PC-3 (cell line): ENCODE measurements at regions not wholly inside any gene's neighbourhood (a gene's known extent, or its start where the extent isn't known, plus 50 kb on each side); places are given as distances from the start of the nearest gene placed in this dataset.

Experiments used
- EZH2 ChIP-seq: fragments of 300-600 bp; sonication (generic); IDR thresholded peaks from one replicate; pipeline ENCODE4 v1.6.1; 2017; ENCODE audit warnings: antibody characterized with exemption, mild to moderate bottlenecking, low read length; ENCODE audit not compliant: unreplicated experiment
- EZH2phosphoT487 ChIP-seq: fragments of 300-600 bp; sonication (generic); IDR thresholded peaks from 2 replicates; pipeline ENCODE4 v1.6.1; 2018; ENCODE audit warnings: mild to moderate bottlenecking, antibody characterized with exemption, low read length, borderline replicate concordance
- TF ChIP-seq, protein P1 (sequence below): fragments of 300-600 bp; sonication (generic); conservative IDR thresholded peaks from 2 replicates; pipeline ENCODE4 v1.5.1; 2017; ENCODE audit warnings: antibody characterized with exemption, low read depth, mild to moderate bottlenecking, low read length

DNA sequence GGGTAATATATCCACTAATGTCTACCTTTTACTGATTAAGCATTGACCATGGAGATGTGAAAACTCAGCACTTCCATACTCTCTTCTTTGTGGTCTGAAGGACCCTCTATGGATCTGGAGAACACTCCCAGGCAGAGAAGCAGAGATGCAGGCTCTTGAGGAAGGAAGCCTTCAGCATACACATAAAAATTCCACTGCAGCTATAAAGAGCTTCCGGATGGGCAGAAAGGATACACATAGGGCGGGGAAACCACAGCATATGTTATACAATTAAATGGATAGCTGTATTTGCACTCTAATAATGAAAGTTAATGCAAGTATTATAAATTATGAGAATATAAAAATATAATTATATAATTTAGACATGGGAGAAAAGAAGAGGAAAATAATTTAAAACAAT is 1258.2 kb upstream of the ALCAM start:
- TF ChIP-seq, protein P1, sequence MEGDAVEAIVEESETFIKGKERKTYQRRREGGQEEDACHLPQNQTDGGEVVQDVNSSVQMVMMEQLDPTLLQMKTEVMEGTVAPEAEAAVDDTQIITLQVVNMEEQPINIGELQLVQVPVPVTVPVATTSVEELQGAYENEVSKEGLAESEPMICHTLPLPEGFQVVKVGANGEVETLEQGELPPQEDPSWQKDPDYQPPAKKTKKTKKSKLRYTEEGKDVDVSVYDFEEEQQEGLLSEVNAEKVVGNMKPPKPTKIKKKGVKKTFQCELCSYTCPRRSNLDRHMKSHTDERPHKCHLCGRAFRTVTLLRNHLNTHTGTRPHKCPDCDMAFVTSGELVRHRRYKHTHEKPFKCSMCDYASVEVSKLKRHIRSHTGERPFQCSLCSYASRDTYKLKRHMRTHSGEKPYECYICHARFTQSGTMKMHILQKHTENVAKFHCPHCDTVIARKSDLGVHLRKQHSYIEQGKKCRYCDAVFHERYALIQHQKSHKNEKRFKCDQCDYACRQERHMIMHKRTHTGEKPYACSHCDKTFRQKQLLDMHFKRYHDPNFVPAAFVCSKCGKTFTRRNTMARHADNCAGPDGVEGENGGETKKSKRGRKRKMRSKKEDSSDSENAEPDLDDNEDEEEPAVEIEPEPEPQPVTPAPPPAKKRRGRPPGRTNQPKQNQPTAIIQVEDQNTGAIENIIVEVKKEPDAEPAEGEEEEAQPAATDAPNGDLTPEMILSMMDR = no peak
- TF ChIP-seq EZH2 = no peak
- TF ChIP-seq EZH2phosphoT487 = no peak
